ENCODE measurements at regions not wholly inside any gene's neighbourhood (a gene's known extent, or its start where the extent isn't known, plus 50 kb on each side); places are given as distances from the start of the nearest gene placed in this dataset.

DNA sequence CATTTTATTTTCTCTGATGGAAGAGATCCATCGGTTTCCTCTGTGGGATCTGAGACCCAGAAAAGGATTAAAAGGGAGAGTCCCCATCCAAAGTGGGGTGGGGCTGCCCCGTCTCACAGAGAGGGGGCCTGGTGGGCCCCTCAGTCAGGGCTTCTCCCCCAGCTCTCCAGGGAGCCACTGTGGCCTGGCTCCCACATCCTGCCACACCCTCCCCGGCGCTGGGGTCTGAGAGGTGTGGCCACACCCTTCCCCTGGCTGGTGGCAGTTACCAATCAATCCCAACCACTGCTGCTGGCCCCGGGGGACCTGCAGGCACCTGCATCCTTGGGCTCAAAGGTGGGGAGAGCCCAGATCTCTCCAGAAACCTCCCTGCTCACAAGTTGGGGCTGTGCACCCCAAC lies 161.8 kb upstream of the IQSEC1 start:
- 8 to 12% methylated on average over 2 to 5 of the region's 5 CpGs for WGBS, 2 donors
- intact Hi-C loops (cut with DNase I; ENCODE audit: low total_unique reads), result no loop called here
- no peak for DNase-seq (ENCODE audit: low spot score in 2 of 2)
- TF ChIP-seq CTCF (IDR thresholded peaks at IDR 0.05) (no peak), POLR2A (IDR thresholded peaks at IDR 0.05) (no peak)
- no peak overlapping the region for H3K4me3 ChIP-seq (ENCODE audit: low read depth, poor library complexity, severe bottlenecking)

- no peak for DNase-seq (ENCODE audit: low spot score in 2 of 2)
- 22 to 32% methylated on average over 9 of the region's 9 CpGs for WGBS, 2 donors
- intact Hi-C loops (cut with DNase I; ENCODE audit: low total_unique reads), result no loop called here
- H3K4me3 ChIP-seq (ENCODE audit: low read depth, poor library complexity, severe bottlenecking), result no peak overlapping the region
- TF ChIP-seq CTCF (IDR thresholded peaks at IDR 0.05), result no peak
- TF ChIP-seq POLR2A (IDR thresholded peaks at IDR 0.05), result no peak
These were observed 161.4 kb upstream of the IQSEC1 start for GRCh38 chr3:13234666-13235065.

- DNase-seq (ENCODE audit: low spot score in 2 of 2), result no peak
- 50 to 55% methylated on average over 18 of the region's 18 CpGs for WGBS, 2 donors
- intact Hi-C loops (cut with DNase I; ENCODE audit: low total_unique reads), result no loop called here
- H3K4me3 ChIP-seq (ENCODE audit: low read depth, poor library complexity, severe bottlenecking), result no peak overlapping the region
- TF ChIP-seq POLR2A (IDR thresholded peaks at IDR 0.05) (no peak), CTCF (IDR thresholded peaks at IDR 0.05) (no peak)
These were observed 160.6 kb upstream of the IQSEC1 start for GRCh38 chr3:13233487-13234485.

GRCh38 chr3:13231781-13232666 lies 158.8 kb upstream of the IQSEC1 start:
- DNase-seq (ENCODE audit: low spot score in 2 of 2), result no peak
- TF ChIP-seq POLR2A (IDR thresholded peaks at IDR 0.05) (no peak), CTCF (IDR thresholded peaks at IDR 0.05) (no peak)
- intact Hi-C loops (cut with DNase I; ENCODE audit: low total_unique reads), result no loop called here
- 41% methylated on average over 22 of the region's 22 CpGs for WGBS, 2 donors
- no peak overlapping the region for H3K4me3 ChIP-seq (ENCODE audit: low read depth, poor library complexity, severe bottlenecking)

- intact Hi-C loops (cut with DNase I; ENCODE audit: low total_unique reads), result no loop called here
- no peak overlapping the region for H3K4me3 ChIP-seq (ENCODE audit: low read depth, poor library complexity, severe bottlenecking)
- TF ChIP-seq CTCF (IDR thresholded peaks at IDR 0.05), result no peak
- no peak for TF ChIP-seq POLR2A (IDR thresholded peaks at IDR 0.05)
- WGBS, 2 donors, result 56 to 57% methylated on average over 8 of the region's 8 CpGs
- DNase-seq (ENCODE audit: low spot score in 2 of 2), result no peak
These were observed 156.2 kb upstream of the IQSEC1 start for GRCh38 chr3:13229273-13229949.
